Progenitor cell of endocrine pancreas (in vitro differentiated cells): ENCODE measurements at regions not wholly inside any gene's neighbourhood (a gene's known extent, or its start where the extent isn't known, plus 50 kb on each side); places are given as distances from the start of the nearest gene placed in this dataset.

Experiments used
- DNase-seq: peaks from one replicate; pipeline ENCODE4 v3.0.0; 2021; ENCODE audit warnings: low spot score; ENCODE audit not compliant: unreplicated experiment
- H3K27ac Mint-ChIP-seq: 2 replicates; pipeline ENCODE4 v1.8.0; 2021; ENCODE audit warnings: mild to moderate bottlenecking, moderate library complexity, mixed read lengths
- H3K27me3 Mint-ChIP-seq: 2 replicates; pipeline ENCODE4 v1.8.0; 2021; ENCODE audit warnings: mixed read lengths
- H3K36me3 Mint-ChIP-seq: 2 replicates; pipeline ENCODE4 v1.8.0; 2022; ENCODE audit warnings: mixed read lengths; ENCODE audit not compliant: insufficient read depth
- H3K4me1 Mint-ChIP-seq: 2 replicates; pipeline ENCODE4 v1.8.0; 2021; ENCODE audit warnings: low read depth, mixed read lengths
- H3K4me3 Mint-ChIP-seq: 2 replicates; pipeline ENCODE4 v1.8.0; 2021; ENCODE audit warnings: low read depth, mild to moderate bottlenecking, moderate library complexity, mixed read lengths
- H3K9me3 Mint-ChIP-seq: 2 replicates; pipeline ENCODE4 v1.8.0; 2021; ENCODE audit warnings: low read depth, mixed read lengths
- TF ChIP-seq, protein P1 (sequence below): fragments of 200-600 bp; sonication (generic); IDR thresholded peaks from one replicate; pipeline ENCODE4 v1.5.0; 2021; ENCODE audit warnings: antibody characterized with exemption, mild to moderate bottlenecking; ENCODE audit not compliant: unreplicated experiment

DNA sequence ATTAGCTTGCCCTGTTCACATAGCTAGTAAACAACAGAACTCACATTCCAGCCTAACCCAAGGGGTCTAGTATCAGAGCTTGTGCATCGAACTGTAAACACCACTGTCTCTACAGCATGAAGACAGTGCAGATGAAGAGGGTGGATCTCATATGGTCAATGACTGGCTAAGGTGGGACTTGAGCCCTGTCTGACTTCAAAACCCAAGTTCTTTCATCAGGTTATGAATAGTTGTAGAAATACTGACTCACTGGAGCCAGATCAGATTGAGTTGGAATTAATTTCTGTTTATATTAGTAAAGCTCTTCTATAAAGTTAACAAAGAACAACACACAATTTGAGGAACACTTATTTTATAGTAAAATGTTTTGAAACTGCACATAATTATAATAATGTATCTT lies 161.7 kb upstream of the ARHGAP20 start:
- no peaks in the 10 kb centered on the region for H3K36me3 Mint-ChIP-seq
- TF ChIP-seq, protein P1, sequence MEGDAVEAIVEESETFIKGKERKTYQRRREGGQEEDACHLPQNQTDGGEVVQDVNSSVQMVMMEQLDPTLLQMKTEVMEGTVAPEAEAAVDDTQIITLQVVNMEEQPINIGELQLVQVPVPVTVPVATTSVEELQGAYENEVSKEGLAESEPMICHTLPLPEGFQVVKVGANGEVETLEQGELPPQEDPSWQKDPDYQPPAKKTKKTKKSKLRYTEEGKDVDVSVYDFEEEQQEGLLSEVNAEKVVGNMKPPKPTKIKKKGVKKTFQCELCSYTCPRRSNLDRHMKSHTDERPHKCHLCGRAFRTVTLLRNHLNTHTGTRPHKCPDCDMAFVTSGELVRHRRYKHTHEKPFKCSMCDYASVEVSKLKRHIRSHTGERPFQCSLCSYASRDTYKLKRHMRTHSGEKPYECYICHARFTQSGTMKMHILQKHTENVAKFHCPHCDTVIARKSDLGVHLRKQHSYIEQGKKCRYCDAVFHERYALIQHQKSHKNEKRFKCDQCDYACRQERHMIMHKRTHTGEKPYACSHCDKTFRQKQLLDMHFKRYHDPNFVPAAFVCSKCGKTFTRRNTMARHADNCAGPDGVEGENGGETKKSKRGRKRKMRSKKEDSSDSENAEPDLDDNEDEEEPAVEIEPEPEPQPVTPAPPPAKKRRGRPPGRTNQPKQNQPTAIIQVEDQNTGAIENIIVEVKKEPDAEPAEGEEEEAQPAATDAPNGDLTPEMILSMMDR, result no peak
- H3K4me3 Mint-ChIP-seq, result no peak overlapping the region
- no peak for DNase-seq
- H3K9me3 Mint-ChIP-seq, result peaks cover under 1% of the 10 kb centered on the region
- no peaks in the 10 kb centered on the region for H3K27me3 Mint-ChIP-seq
- H3K4me1 Mint-ChIP-seq, result no peaks in the 10 kb centered on the region
- H3K27ac Mint-ChIP-seq, result no peak overlapping the region

DNA sequence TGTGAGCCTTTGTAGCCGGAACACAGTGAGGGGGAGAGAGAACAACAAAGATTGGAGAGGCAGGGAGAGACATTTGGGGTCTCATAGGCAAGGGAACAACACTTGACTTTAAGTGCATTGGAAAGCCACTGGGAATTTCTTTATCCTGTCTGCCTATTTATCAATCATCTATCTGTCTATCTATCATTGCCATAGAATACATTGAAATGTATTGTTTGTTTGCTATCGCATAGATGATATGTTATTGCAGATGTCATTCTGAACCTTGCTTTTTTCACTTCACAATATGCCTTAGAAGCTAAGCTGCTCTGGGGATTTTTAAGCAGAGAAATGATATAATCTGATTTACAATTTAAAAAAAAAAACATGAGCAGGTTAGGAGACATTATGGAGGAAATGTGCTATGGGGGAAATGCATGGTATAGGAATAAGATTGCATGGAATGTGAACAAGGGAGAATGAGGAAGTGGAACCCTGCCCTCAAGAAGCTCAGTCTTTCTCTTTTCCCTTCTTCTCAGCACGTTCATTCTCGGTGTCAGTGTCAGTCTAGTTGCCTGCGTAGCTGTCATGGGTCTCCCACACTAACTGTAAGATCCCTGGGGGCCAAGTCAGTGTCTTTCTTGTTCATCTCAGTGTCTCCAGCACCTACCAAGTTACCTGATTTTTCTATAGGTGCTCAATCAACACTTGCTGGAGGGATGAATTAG lies 158.7 kb upstream of the ARHGAP20 start:
- Mint-ChIP-seq H3K9me3 (peaks cover 5% of the 10 kb centered on the region), H3K36me3 (no peaks in the 10 kb centered on the region), H3K4me3 (no peak overlapping the region), H3K27ac (no peak overlapping the region), H3K4me1 (no peaks in the 10 kb centered on the region), H3K27me3 (peaks cover 4% of the 10 kb centered on the region)
- TF ChIP-seq, protein P1, result no peak
- DNase-seq, result no peak

DNA sequence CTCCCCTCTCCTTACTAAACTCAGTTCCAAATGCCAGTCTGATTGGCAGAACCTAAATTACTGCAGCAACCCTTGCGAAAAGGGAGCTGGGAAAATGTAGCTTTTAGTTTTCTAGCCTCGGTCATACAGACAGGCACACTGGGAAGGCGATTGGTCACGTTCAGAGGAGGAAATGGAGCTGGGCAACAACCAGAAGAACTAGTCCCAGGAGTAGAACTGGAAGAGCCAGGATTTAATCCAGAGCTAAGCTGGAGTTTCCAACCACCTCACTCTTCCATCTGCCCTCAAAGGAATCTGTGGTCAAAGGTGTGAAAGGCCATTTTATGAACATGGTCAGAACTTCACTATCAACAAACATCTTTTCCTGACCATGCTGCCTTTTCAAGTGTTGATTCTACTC lies 155.7 kb upstream of the ARHGAP20 start:
- no peaks in the 10 kb centered on the region for H3K36me3 Mint-ChIP-seq
- H3K4me3 Mint-ChIP-seq, result no peak overlapping the region
- no peaks in the 10 kb centered on the region for H3K4me1 Mint-ChIP-seq
- peaks cover 9% of the 10 kb centered on the region for H3K27me3 Mint-ChIP-seq
- no peak for DNase-seq
- TF ChIP-seq, protein P1, result no peak
- no peak overlapping the region for H3K27ac Mint-ChIP-seq
- peaks cover 5% of the 10 kb centered on the region for H3K9me3 Mint-ChIP-seq

DNA sequence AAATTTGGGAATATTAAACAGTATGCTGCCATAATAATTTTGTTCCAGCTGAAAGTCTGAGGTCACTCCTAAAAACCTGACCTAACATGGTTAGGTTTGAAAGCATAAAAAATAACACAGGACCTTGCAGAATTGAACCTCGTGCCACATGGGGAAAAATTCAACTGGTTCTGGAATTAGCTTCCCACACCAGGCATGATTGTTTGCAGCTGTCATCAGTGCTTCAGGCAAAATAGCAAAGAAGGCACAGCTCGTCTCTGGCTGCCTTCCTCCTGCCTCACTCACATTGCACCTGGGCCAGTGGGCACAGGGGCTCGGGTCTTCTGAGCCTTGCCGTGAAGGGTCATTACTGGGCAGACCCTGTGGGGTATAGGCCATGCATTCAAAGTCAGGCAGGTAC lies 153.8 kb upstream of the ARHGAP20 start:
- no peaks in the 10 kb centered on the region for H3K36me3 Mint-ChIP-seq
- TF ChIP-seq, protein P1, result no peak
- peaks cover 7% of the 10 kb centered on the region for H3K4me1 Mint-ChIP-seq
- peaks cover 9% of the 10 kb centered on the region for H3K27me3 Mint-ChIP-seq
- DNase-seq, result no peak
- H3K9me3 Mint-ChIP-seq, result peaks cover 5% of the 10 kb centered on the region
- H3K4me3 Mint-ChIP-seq, result no peak overlapping the region
- H3K27ac Mint-ChIP-seq, result no peak overlapping the region

DNA sequence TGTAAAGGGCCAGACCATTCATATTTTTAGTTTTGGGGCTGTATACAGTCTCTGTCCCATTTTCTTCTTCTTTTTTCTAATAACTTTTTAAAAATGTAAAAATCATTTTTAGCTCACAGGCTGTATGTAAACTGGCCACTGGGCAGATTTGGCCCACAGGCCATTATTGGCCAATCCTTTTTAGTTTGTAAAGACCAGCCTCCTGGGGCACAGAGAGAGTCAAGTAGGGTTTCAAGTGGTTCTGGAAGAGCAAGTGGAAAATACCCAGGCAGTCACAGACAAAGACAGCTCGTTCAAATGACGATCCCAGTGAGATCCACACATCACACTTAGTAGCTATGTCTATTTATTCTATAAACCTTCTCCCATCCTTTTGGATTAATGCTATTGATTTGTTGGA lies 150.2 kb upstream of the ARHGAP20 start:
- H3K9me3 Mint-ChIP-seq, result no peaks in the 10 kb centered on the region
- H3K4me1 Mint-ChIP-seq, result peaks cover 14% of the 10 kb centered on the region
- DNase-seq, result no peak
- H3K27me3 Mint-ChIP-seq, result peaks cover 9% of the 10 kb centered on the region
- no peak overlapping the region for H3K27ac Mint-ChIP-seq
- H3K4me3 Mint-ChIP-seq, result no peak overlapping the region
- TF ChIP-seq, protein P1, result no peak
- H3K36me3 Mint-ChIP-seq, result no peaks in the 10 kb centered on the region
